ENCODE measurements at regions not wholly inside any gene's neighbourhood (a gene's known extent, or its start where the extent isn't known, plus 50 kb on each side); places are given as distances from the start of the nearest gene placed in this dataset.
A peak's percentile ranks its signal among the peaks of the same experiment; 100 is the strongest.

GRCh38 chr16:86411897-86412296 lies 98.4 kb upstream of the FOXF1 start:
- TF ChIP-seq POLR2AphosphoS5 (IDR thresholded peaks at IDR 0.05) = peak; percentile 75 to 92 (median 88)
- TF ChIP-seq CTCF (IDR thresholded peaks at IDR 0.05) = no peak
- no peak for TF ChIP-seq POLR2A (IDR thresholded peaks at IDR 0.05)
- peak; percentile 67 to 87 (median 75) for TF ChIP-seq EP300 (IDR thresholded peaks at IDR 0.05)
- intact Hi-C loops (cut with DNase I) = no loop called here
- 61 to 65% methylated on average over 7 of the region's 7 CpGs for WGBS, 2 donors

GRCh38 chr16:86414991-86415740 lies 95.2 kb upstream of the FOXF1 start:
- H3K4me3 ChIP-seq = no peak overlapping the region
- 34 to 66% methylated on average over 9 of the region's 9 CpGs for WGBS, 2 donors
- TF ChIP-seq EP300 (IDR thresholded peaks at IDR 0.05) (no peak), POLR2AphosphoS5 (IDR thresholded peaks at IDR 0.05) (peak in 1 of 4 donors; percentile 39)
- H3K36me3 ChIP-seq = no peaks in the 10 kb centered on the region
- H3K9me3 ChIP-seq = no peaks in the 10 kb centered on the region
- no peaks in the 10 kb centered on the region for H3K27me3 ChIP-seq
- DNase-seq = peak; percentile 80
- intact Hi-C loops (cut with DNase I) = no loop called here
- peak overlapping the region; percentile 48 to 77 (median 72) for H3K27ac ChIP-seq
- H3K4me1 ChIP-seq = peaks cover 0 to 26% (median 18%) of the 10 kb centered on the region in 4 donors

More at GRCh38 chr16:86411897-86412296, 98.4 kb upstream of the FOXF1 start:
- H3K4me3 ChIP-seq = no peak overlapping the region
- H3K27ac ChIP-seq = peak overlapping the region in 3 of 4 donors; percentile 76 to 80 (median 77)
- peaks cover 0 to 45% (median 29%) of the 10 kb centered on the region in 4 donors for H3K4me1 ChIP-seq
- H3K9me3 ChIP-seq = no peaks in the 10 kb centered on the region
- H3K36me3 ChIP-seq = no peaks in the 10 kb centered on the region
- H3K27me3 ChIP-seq = no peaks in the 10 kb centered on the region
- DNase-seq = no peak

- H3K9me3 ChIP-seq = peaks cover 0 to 4% (median 0%) of the 10 kb centered on the region in 4 donors
- intact Hi-C loops (cut with DNase I) = no loop called here
- TF ChIP-seq CTCF (IDR thresholded peaks at IDR 0.05) = no peak
- no peak for TF ChIP-seq POLR2AphosphoS5 (IDR thresholded peaks at IDR 0.05)
- TF ChIP-seq EP300 (IDR thresholded peaks at IDR 0.05) = no peak
- no peak for TF ChIP-seq POLR2A (IDR thresholded peaks at IDR 0.05)
- DNase-seq = no peak
- no peaks in the 10 kb centered on the region for H3K36me3 ChIP-seq
- no peak overlapping the region for H3K4me3 ChIP-seq
- no peak overlapping the region for H3K27ac ChIP-seq
- no peaks in the 10 kb centered on the region for H3K27me3 ChIP-seq
- peaks cover 0 to 17% (median 12%) of the 10 kb centered on the region in 4 donors for H3K4me1 ChIP-seq
Observed at GRCh38 chr16:86418981-86419380, 91.3 kb upstream of the FOXF1 start.

- H3K4me1 ChIP-seq = peaks cover 0 to 22% (median 17%) of the 10 kb centered on the region in 4 donors
- no peak overlapping the region for H3K27ac ChIP-seq
- 92 to 98% methylated on average over 2 of the region's 2 CpGs for WGBS, 2 donors
- no peak overlapping the region for H3K4me3 ChIP-seq
- intact Hi-C loops (cut with DNase I) = no loop called here
- no peaks in the 10 kb centered on the region for H3K27me3 ChIP-seq
- DNase-seq = no peak
- peaks cover 0 to 4% (median 0%) of the 10 kb centered on the region in 4 donors for H3K9me3 ChIP-seq
- no peak for TF ChIP-seq POLR2A (IDR thresholded peaks at IDR 0.05)
- TF ChIP-seq CTCF (IDR thresholded peaks at IDR 0.05) = no peak
- no peak for TF ChIP-seq POLR2AphosphoS5 (IDR thresholded peaks at IDR 0.05)
- TF ChIP-seq EP300 (IDR thresholded peaks at IDR 0.05) = no peak
- no peaks in the 10 kb centered on the region for H3K36me3 ChIP-seq
Observed at GRCh38 chr16:86419518-86419917, 90.8 kb upstream of the FOXF1 start.

- H3K9me3 ChIP-seq = peaks cover 0 to 4% (median 0%) of the 10 kb centered on the region in 4 donors
- WGBS, 2 donors = 76 to 90% methylated on average over 5 of the region's 5 CpGs
- TF ChIP-seq POLR2AphosphoS5 (IDR thresholded peaks at IDR 0.05) (no peak), POLR2A (IDR thresholded peaks at IDR 0.05) (no peak), CTCF (IDR thresholded peaks at IDR 0.05) (no peak), EP300 (IDR thresholded peaks at IDR 0.05) (no peak)
- H3K4me1 ChIP-seq = peaks cover 0 to 31% (median 29%) of the 10 kb centered on the region in 4 donors
- H3K36me3 ChIP-seq = no peaks in the 10 kb centered on the region
- intact Hi-C loops (cut with DNase I) = no loop called here
- no peak overlapping the region for H3K27ac ChIP-seq
- no peaks in the 10 kb centered on the region for H3K27me3 ChIP-seq
- DNase-seq = no peak
- no peak overlapping the region for H3K4me3 ChIP-seq
Observed at GRCh38 chr16:86421995-86422394, 88.3 kb upstream of the FOXF1 start.

Data from sigmoid colon (tissue), 6 donors.